Peyer's patch (tissue), 4 donors: ENCODE measurements at regions not wholly inside any gene's neighbourhood (a gene's known extent, or its start where the extent isn't known, plus 50 kb on each side); places are given as distances from the start of the nearest gene placed in this dataset.

ENCODE experiments used
- DNase-seq, 3 donors: peaks; one replicate each; pipeline ENCODE4 v3.0.0-alpha.2; 2017 to 2019
- H3K27ac ChIP-seq, 4 donors: fragments of 200-600 bp; sonication (generic); one replicate each; pipeline ENCODE4 v1.5.1; 2016 to 2019
- H3K27me3 ChIP-seq, 2 donors: fragments of 200-600 bp; sonication (generic); one replicate each; pipeline ENCODE4 v1.5.1; 2019
- H3K36me3 ChIP-seq, 3 donors: fragments of 200-600 bp; sonication (generic); one replicate each; pipeline ENCODE4 v1.5.1; 2016 to 2019
- H3K4me1 ChIP-seq, 4 donors: fragments of 200-600 bp; sonication (generic); one replicate each; pipeline ENCODE4 v1.5.1; 2016 to 2019
- H3K4me3 ChIP-seq, 4 donors: fragments of 200-600 bp; sonication (generic); 1 replicate in 3 of 4; 2 replicates in 1 of 4; pipeline ENCODE4 v1.5.1; 2016 to 2019; ENCODE audit warnings: mild to moderate bottlenecking in 1 of 4
- H3K9me3 ChIP-seq, 4 donors: fragments of 200-600 bp; sonication (generic); one replicate each; pipeline ENCODE4 v1.5.1; 2016 to 2019; ENCODE audit warnings: mild to moderate bottlenecking in 1 of 4
- POLR2A ChIP-seq, 2 donors: fragments of 450-650 bp; IDR thresholded peaks; one replicate each; pipeline ENCODE4 v1.5.1; 2017; ENCODE audit warnings: antibody characterized with exemption in 2 of 2, mild to moderate bottlenecking in 2 of 2, moderate library complexity in 2 of 2
- TF ChIP-seq, protein P1 (sequence below), 6 experiments: fragments of 450-650 bp in 4 of 6; fragments of 200-600 bp in 2 of 6; sonication (generic) in 1 of 6; IDR thresholded peaks; one replicate each; pipeline ENCODE4 v1.5.1; 2017 to 2019; ENCODE audit warnings: antibody characterized with exemption in 6 of 6, mild to moderate bottlenecking in 3 of 6, moderate library complexity in 1 of 6

- no peak for DNase-seq
- H3K9me3 ChIP-seq, result peaks cover 0 to 4% (median 0%) of the 10 kb centered on the region in 4 donors
- TF ChIP-seq, protein P1, sequence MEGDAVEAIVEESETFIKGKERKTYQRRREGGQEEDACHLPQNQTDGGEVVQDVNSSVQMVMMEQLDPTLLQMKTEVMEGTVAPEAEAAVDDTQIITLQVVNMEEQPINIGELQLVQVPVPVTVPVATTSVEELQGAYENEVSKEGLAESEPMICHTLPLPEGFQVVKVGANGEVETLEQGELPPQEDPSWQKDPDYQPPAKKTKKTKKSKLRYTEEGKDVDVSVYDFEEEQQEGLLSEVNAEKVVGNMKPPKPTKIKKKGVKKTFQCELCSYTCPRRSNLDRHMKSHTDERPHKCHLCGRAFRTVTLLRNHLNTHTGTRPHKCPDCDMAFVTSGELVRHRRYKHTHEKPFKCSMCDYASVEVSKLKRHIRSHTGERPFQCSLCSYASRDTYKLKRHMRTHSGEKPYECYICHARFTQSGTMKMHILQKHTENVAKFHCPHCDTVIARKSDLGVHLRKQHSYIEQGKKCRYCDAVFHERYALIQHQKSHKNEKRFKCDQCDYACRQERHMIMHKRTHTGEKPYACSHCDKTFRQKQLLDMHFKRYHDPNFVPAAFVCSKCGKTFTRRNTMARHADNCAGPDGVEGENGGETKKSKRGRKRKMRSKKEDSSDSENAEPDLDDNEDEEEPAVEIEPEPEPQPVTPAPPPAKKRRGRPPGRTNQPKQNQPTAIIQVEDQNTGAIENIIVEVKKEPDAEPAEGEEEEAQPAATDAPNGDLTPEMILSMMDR (IDR thresholded peaks at IDR 0.05), result no peak
- no peak for TF ChIP-seq POLR2A (IDR thresholded peaks at IDR 0.05)
These were observed 259.3 kb upstream of the FAM83B start for GRCh38 chr6:54587277-54587676.

DNA sequence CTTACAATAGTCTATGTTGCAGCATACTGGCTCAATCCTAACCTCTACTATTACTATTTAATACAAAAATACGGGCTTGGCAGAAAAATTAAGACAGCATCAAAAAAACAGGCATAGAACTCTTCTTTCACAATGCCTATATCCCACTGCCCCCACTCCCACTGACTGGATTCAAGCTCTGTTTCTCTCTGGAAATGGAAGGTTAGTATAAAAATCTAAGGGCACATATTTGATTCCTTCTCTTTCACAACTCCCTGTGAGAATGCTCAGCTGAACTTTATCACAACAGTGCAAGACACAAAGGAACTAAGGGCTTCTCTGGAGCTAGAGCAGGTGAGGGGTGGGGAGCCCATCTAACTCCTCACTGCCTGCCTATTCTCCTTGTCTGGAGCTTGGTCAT is 258.4 kb upstream of the FAM83B start:
- Histone ChIP-seq H3K9me3 (peaks cover 0 to 4% (median 0%) of the 10 kb centered on the region in 4 donors), H3K4me1 (no peaks in the 10 kb centered on the region), H3K36me3 (no peaks in the 10 kb centered on the region), H3K4me3 (no peak overlapping the region), H3K27ac (no peak overlapping the region), H3K27me3 (no peaks in the 10 kb centered on the region)
- no peak for DNase-seq
- TF ChIP-seq, protein P1 (IDR thresholded peaks at IDR 0.05), result no peak
- no peak for TF ChIP-seq POLR2A (IDR thresholded peaks at IDR 0.05)

More at GRCh38 chr6:54587277-54587676, 259.3 kb upstream of the FAM83B start:
- Histone ChIP-seq H3K4me1 (no peaks in the 10 kb centered on the region), H3K27me3 (no peaks in the 10 kb centered on the region), H3K4me3 (no peak overlapping the region), H3K36me3 (no peaks in the 10 kb centered on the region), H3K27ac (no peak overlapping the region)

DNA sequence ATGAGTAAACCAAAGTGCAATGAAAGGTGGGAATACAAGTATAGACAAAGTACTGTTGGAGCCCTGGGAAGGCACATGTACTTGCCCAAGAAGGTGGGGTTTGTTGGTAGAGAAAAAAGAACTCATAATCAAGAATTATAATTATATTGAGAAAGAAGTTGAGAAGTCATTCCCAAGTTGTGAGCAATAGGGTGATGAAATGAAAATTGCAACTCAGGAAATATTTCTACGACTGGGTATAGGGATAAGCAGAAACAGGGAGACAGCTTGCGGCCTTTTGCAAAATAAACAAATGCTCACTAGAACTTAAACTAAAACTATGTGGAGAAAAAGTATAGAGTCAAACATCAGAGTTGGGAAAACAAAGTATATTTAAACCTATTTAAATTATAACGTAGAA is 250.7 kb upstream of the FAM83B start:
- Histone ChIP-seq H3K4me3 (no peak overlapping the region), H3K27ac (no peak overlapping the region), H3K27me3 (no peaks in the 10 kb centered on the region), H3K9me3 (no peaks in the 10 kb centered on the region), H3K4me1 (no peaks in the 10 kb centered on the region), H3K36me3 (no peaks in the 10 kb centered on the region)
- no peak for DNase-seq
- TF ChIP-seq, protein P1 (IDR thresholded peaks at IDR 0.05), result no peak
- no peak for TF ChIP-seq POLR2A (IDR thresholded peaks at IDR 0.05)

GRCh38 chr6:54598787-54599313 is 247.7 kb upstream of the FAM83B start:
- no peak for DNase-seq
- H3K27me3 ChIP-seq, result no peaks in the 10 kb centered on the region
- no peaks in the 10 kb centered on the region for H3K4me1 ChIP-seq
- TF ChIP-seq, protein P1 (IDR thresholded peaks at IDR 0.05), result no peak
- TF ChIP-seq POLR2A (IDR thresholded peaks at IDR 0.05), result no peak
- H3K27ac ChIP-seq, result no peak overlapping the region
- H3K4me3 ChIP-seq, result no peak overlapping the region
- H3K9me3 ChIP-seq, result no peaks in the 10 kb centered on the region
- no peaks in the 10 kb centered on the region for H3K36me3 ChIP-seq

DNA sequence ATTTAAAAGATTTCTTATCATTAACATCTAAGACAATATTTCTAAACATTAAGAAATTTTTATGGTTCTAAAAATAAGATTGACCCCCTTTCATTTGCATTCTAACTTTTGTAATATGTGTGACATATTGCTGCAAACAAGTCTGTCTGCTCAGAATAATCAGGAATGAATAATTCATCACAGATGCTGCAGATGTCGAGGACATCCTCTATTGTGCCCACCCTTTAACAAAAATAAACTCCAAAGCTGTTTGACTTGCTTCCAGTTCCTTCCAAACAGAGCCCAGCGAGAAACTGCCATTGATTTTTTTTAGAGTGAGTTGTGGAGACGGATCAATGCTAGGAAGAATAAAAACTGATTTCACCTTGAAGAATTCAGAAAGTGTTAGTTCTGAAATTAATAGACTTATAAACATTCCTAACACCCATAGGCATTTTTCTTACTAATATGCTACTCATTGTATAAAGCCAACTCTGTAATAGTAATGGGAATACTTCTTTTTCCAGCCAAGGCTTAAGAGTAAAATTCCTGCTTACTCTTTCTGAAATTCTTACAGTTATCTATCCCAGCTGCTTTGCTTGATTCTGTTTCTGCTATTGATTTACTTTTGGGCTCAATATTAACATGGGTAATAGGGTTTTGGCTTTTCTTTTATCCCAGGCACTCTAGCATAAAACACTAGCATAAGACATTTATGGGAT is 244.8 kb upstream of the FAM83B start:
- no peak overlapping the region for H3K4me3 ChIP-seq
- no peak for TF ChIP-seq POLR2A (IDR thresholded peaks at IDR 0.05)
- TF ChIP-seq, protein P1 (IDR thresholded peaks at IDR 0.05), result no peak
- H3K36me3 ChIP-seq, result no peaks in the 10 kb centered on the region
- H3K9me3 ChIP-seq, result no peaks in the 10 kb centered on the region
- DNase-seq, result no peak
- H3K27me3 ChIP-seq, result no peaks in the 10 kb centered on the region
- no peaks in the 10 kb centered on the region for H3K4me1 ChIP-seq
- H3K27ac ChIP-seq, result no peak overlapping the region
